ENCODE measurements at regions not wholly inside any gene's neighbourhood (a gene's known extent, or its start where the extent isn't known, plus 50 kb on each side); places are given as distances from the start of the nearest gene placed in this dataset.
A peak's percentile ranks its signal among the peaks of the same experiment; 100 is the strongest.

DNA sequence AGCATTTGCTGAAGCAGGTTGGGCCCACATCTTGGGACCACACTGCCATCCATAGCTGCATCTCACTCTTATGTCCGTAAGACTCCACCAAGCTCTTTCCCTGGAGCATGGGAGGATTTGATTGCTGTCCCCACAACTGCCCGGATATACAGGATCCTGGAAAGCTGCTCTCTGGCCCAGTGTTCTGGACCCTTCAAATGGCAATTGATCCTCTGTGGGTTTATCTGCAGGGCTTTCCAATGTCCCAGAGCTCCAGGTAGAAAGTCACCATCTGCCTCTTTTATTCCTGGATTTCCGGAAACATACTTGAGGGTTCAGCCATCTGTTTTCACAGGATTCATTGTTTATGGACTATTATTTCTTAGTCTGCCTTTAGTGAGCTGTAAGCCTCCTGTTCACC, 214.6 kb downstream of the SREK1 start:
- no peak overlapping the region for H3K4me3 ChIP-seq
- no peaks in the 10 kb centered on the region for H3F3A ChIP-seq (ENCODE audit: low read depth)
- H3K9me3 ChIP-seq (ENCODE audit: low read depth), result no peaks in the 10 kb centered on the region
- H3K4me3 Mint-ChIP-seq, result no peak overlapping the region
- H3K27me3 Mint-ChIP-seq (ENCODE audit: insufficient read depth, low read depth), result peaks cover 6% of the 10 kb centered on the region
- DNase-seq (ENCODE audit: low spot score), result no peak
- H3K36me3 Mint-ChIP-seq, result no peaks in the 10 kb centered on the region
- no peak overlapping the region for H3K4me2 ChIP-seq
- H3K4me1 ChIP-seq, result no peaks in the 10 kb centered on the region
- H3K4me1 Mint-ChIP-seq, result no peaks in the 10 kb centered on the region
- no peak overlapping the region for H3K27ac Mint-ChIP-seq
- TF ChIP-seq EZH2phosphoT487 (IDR thresholded peaks at IDR 0.05) (no peak), CTCF (IDR thresholded peaks at IDR 0.05) (no peak), EZH2 (IDR thresholded peaks at IDR 0.05) (no peak)
- H3K27ac ChIP-seq, result no peak overlapping the region
- H2AFZ ChIP-seq (replicated peaks), result no peak overlapping the region
- no peak overlapping the region for H3K9ac ChIP-seq
- no peaks in the 10 kb centered on the region for H3K79me2 ChIP-seq (ENCODE audit: low read depth)
- H3K27me3 ChIP-seq, result no peaks in the 10 kb centered on the region
- no peaks in the 10 kb centered on the region for H3K36me3 ChIP-seq
- no peaks in the 10 kb centered on the region for H4K20me1 ChIP-seq (ENCODE audit: low read depth)
- H3K9me3 Mint-ChIP-seq, result no peaks in the 10 kb centered on the region

DNA sequence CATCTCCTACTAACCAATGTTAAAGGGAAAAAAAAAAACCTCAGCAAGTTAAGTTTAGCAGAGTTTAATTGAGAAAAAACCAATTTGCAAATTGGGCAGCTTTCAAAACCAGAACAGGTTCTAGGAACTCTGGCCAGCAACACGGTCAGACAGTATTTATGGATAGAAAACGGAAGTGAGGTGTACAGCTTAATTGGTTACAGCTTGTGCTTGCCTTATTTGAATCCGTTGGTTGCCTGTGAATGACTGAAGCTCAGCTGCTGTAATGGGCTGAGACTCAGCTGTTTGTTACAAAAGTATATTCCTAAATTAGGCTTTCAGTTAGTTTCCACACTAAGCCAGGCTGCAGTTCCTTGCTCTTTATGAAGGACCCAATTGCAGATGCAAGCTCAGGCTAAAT, 217.0 kb downstream of the SREK1 start:
- no peaks in the 10 kb centered on the region for H3K4me1 ChIP-seq
- no peak for DNase-seq (ENCODE audit: low spot score)
- no peak overlapping the region for H3K4me3 Mint-ChIP-seq
- H2AFZ ChIP-seq (replicated peaks), result no peak overlapping the region
- no peaks in the 10 kb centered on the region for H3F3A ChIP-seq (ENCODE audit: low read depth)
- H3K9ac ChIP-seq, result no peak overlapping the region
- no peak overlapping the region for H3K4me3 ChIP-seq
- no peak for TF ChIP-seq EZH2phosphoT487 (IDR thresholded peaks at IDR 0.05)
- no peak for TF ChIP-seq CTCF (IDR thresholded peaks at IDR 0.05)
- TF ChIP-seq EZH2 (IDR thresholded peaks at IDR 0.05), result no peak
- H3K27ac ChIP-seq, result no peak overlapping the region
- no peaks in the 10 kb centered on the region for H3K36me3 ChIP-seq
- H3K36me3 Mint-ChIP-seq, result no peaks in the 10 kb centered on the region
- no peaks in the 10 kb centered on the region for H3K79me2 ChIP-seq (ENCODE audit: low read depth)
- no peaks in the 10 kb centered on the region for H3K9me3 Mint-ChIP-seq
- H3K27ac Mint-ChIP-seq, result no peak overlapping the region
- no peaks in the 10 kb centered on the region for H3K27me3 ChIP-seq
- no peak overlapping the region for H3K4me2 ChIP-seq
- no peaks in the 10 kb centered on the region for H4K20me1 ChIP-seq (ENCODE audit: low read depth)
- H3K27me3 Mint-ChIP-seq (ENCODE audit: insufficient read depth, low read depth), result peaks cover 4% of the 10 kb centered on the region
- no peaks in the 10 kb centered on the region for H3K9me3 ChIP-seq (ENCODE audit: low read depth)
- no peaks in the 10 kb centered on the region for H3K4me1 Mint-ChIP-seq

DNA sequence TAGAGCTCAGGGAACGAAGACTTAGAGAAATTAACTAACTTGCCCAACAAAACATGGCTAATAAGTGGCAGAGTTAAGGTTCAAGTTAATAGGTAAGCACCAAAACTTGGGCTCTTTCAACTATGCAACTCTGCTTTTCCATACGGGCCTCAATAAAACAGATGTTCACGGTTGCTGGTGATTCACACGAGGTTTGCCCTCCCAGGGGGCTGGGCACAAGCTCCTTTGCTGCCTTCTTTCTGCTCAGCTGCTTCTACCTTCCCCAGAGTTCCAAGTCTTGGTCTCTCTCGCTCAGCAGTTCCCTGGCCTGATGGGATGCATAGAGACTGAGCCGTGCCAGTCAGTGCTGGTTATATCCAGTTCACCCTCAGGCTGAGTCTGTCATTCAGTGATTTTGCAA, 217.9 kb downstream of the SREK1 start:
- H3K27ac Mint-ChIP-seq, result no peak overlapping the region
- TF ChIP-seq EZH2 (IDR thresholded peaks at IDR 0.05), result no peak
- TF ChIP-seq EZH2phosphoT487 (IDR thresholded peaks at IDR 0.05), result no peak
- peak overlapping the region; percentile 19 for H2AFZ ChIP-seq (replicated peaks)

GRCh38 chr5:66362687-66363086, 218.6 kb downstream of the SREK1 start:
- H3K27ac Mint-ChIP-seq, result no peak overlapping the region
- no peaks in the 10 kb centered on the region for H3K9me3 ChIP-seq (ENCODE audit: low read depth)
- H3K4me3 ChIP-seq, result no peak overlapping the region
- no peaks in the 10 kb centered on the region for H3K27me3 ChIP-seq
- no peaks in the 10 kb centered on the region for H3K36me3 ChIP-seq
- TF ChIP-seq EZH2 (IDR thresholded peaks at IDR 0.05), result no peak
- no peak for TF ChIP-seq EZH2phosphoT487 (IDR thresholded peaks at IDR 0.05)
- no peak for TF ChIP-seq CTCF (IDR thresholded peaks at IDR 0.05)
- H3K4me1 ChIP-seq, result no peaks in the 10 kb centered on the region
- no peak for DNase-seq (ENCODE audit: low spot score)
- H3K79me2 ChIP-seq (ENCODE audit: low read depth), result no peaks in the 10 kb centered on the region
- no peaks in the 10 kb centered on the region for H3K4me1 Mint-ChIP-seq
- no peaks in the 10 kb centered on the region for H3K36me3 Mint-ChIP-seq
- no peak overlapping the region for H3K4me3 Mint-ChIP-seq
- H3K27me3 Mint-ChIP-seq (ENCODE audit: insufficient read depth, low read depth), result peaks cover 2% of the 10 kb centered on the region
- H3K9ac ChIP-seq, result no peak overlapping the region
- no peak overlapping the region for H2AFZ ChIP-seq (replicated peaks)
- no peak overlapping the region for H3K4me2 ChIP-seq
- H3K27ac ChIP-seq, result no peak overlapping the region
- no peaks in the 10 kb centered on the region for H4K20me1 ChIP-seq (ENCODE audit: low read depth)
- H3K9me3 Mint-ChIP-seq, result no peaks in the 10 kb centered on the region
- H3F3A ChIP-seq (ENCODE audit: low read depth), result no peaks in the 10 kb centered on the region

More for the DNA sequence above, 217.9 kb downstream of the SREK1 start:
- Histone ChIP-seq H3K27ac (no peak overlapping the region), H3K36me3 (no peaks in the 10 kb centered on the region), H4K20me1 (ENCODE audit: low read depth) (no peaks in the 10 kb centered on the region), H3K9ac (no peak overlapping the region), H3F3A (ENCODE audit: low read depth) (no peaks in the 10 kb centered on the region), H3K27me3 (no peaks in the 10 kb centered on the region), H3K4me2 (no peak overlapping the region), H3K4me1 (no peaks in the 10 kb centered on the region), H3K79me2 (ENCODE audit: low read depth) (no peaks in the 10 kb centered on the region), H3K9me3 (ENCODE audit: low read depth) (no peaks in the 10 kb centered on the region), H3K4me3 (no peak overlapping the region)
- H3K9me3 Mint-ChIP-seq, result no peaks in the 10 kb centered on the region
- no peaks in the 10 kb centered on the region for H3K36me3 Mint-ChIP-seq
- no peak overlapping the region for H3K4me3 Mint-ChIP-seq
- H3K27me3 Mint-ChIP-seq (ENCODE audit: insufficient read depth, low read depth), result peaks cover 6% of the 10 kb centered on the region
- DNase-seq (ENCODE audit: low spot score), result no peak
- H3K4me1 Mint-ChIP-seq, result no peaks in the 10 kb centered on the region

Measured in neural progenitor cell (in vitro differentiated cells).